SK-N-SH treated with all-trans-retinoic acid at 6 μM for 48 hours (cell line): ENCODE measurements at regions not wholly inside any gene's neighbourhood (a gene's known extent, or its start where the extent isn't known, plus 50 kb on each side); places are given as distances from the start of the nearest gene placed in this dataset.
A peak's percentile ranks its signal among the peaks of the same experiment; 100 is the strongest.

ENCODE experiments used
- ATAC-seq: fragments of 200-7000 bp; cut with Tn5 transposase; 3 replicates; pipeline ENCODE4 v1.9.1; 2020; ENCODE audit warnings: mild to moderate bottlenecking, moderate library complexity
- ARNTL ChIP-seq: fragments of 450-650 bp; formaldehyde crosslinking; IDR thresholded peaks from 2 replicates; pipeline ENCODE4 v1.5.0; 2020; ENCODE audit warnings: low read depth, mild to moderate bottlenecking, moderate library complexity, borderline replicate concordance
- CREB5 ChIP-seq: fragments of 250-450 bp; sonication (Bioruptor Pico); IDR thresholded peaks from 2 replicates; pipeline ENCODE4 v1.5.1; 2020; ENCODE audit warnings: low read depth, mild to moderate bottlenecking, moderate library complexity
- ESRRG ChIP-seq: fragments of 250-450 bp; sonication (Bioruptor Pico); IDR thresholded peaks from 2 replicates; pipeline ENCODE4 v1.6.1; 2021; ENCODE audit warnings: mild to moderate bottlenecking
- GLIS3 ChIP-seq: fragments of 250-450 bp; sonication (Bioruptor Pico); IDR thresholded peaks from 2 replicates; pipeline ENCODE4 v1.5.0; 2020; ENCODE audit warnings: mild to moderate bottlenecking, moderate library complexity
- ISL1 ChIP-seq: fragments of 250-450 bp; sonication (Bioruptor Pico); IDR thresholded peaks from 2 replicates; pipeline ENCODE4 v2.1.2; 2022; ENCODE audit warnings: mild to moderate bottlenecking, moderate library complexity
- POU6F1 ChIP-seq: fragments of 250-450 bp; sonication (Bioruptor Pico); IDR thresholded peaks from 2 replicates; pipeline ENCODE4 v1.8.0; 2021; ENCODE audit warnings: low read depth, mild to moderate bottlenecking, moderate library complexity, borderline replicate concordance
- SNAI2 ChIP-seq: fragments of 250-450 bp; sonication (Bioruptor Pico); IDR thresholded peaks from 2 replicates; pipeline ENCODE4 v1.5.0; 2020; ENCODE audit warnings: mild to moderate bottlenecking, moderate library complexity
- TCF4 ChIP-seq: fragments of 250-450 bp; sonication (Bioruptor Pico); IDR thresholded peaks from 2 replicates; pipeline ENCODE4 v1.8.0; 2021; ENCODE audit warnings: mild to moderate bottlenecking, moderate library complexity, borderline replicate concordance
- ZC3H10 ChIP-seq: fragments of 250-450 bp; sonication (Bioruptor Pico); IDR thresholded peaks from 2 replicates; pipeline ENCODE4 v1.5.1; 2021; ENCODE audit warnings: mild to moderate bottlenecking, moderate library complexity
- ZFP30 ChIP-seq: fragments of 450-650 bp; formaldehyde crosslinking; IDR thresholded peaks from 2 replicates; pipeline ENCODE4 v1.5.0; 2022; ENCODE audit warnings: mild to moderate bottlenecking, moderate library complexity
- ZNF70 ChIP-seq: fragments of 450-650 bp; formaldehyde crosslinking; IDR thresholded peaks from 2 replicates; pipeline ENCODE4 v1.5.0; 2020; ENCODE audit warnings: mild to moderate bottlenecking, moderate library complexity
- ZNF8 ChIP-seq: fragments of 450-650 bp; formaldehyde crosslinking; IDR thresholded peaks from 2 replicates; pipeline ENCODE4 v1.5.0; 2020; ENCODE audit warnings: mild to moderate bottlenecking, moderate library complexity
- TF ChIP-seq, protein P1 (sequence below): fragments of 250-450 bp; sonication (Bioruptor Pico); IDR thresholded peaks from 2 replicates; pipeline ENCODE4 v1.5.1; 2021; ENCODE audit warnings: mild to moderate bottlenecking, moderate library complexity
- TF ChIP-seq, protein P2 (sequence below): fragments of 250-450 bp; sonication (Bioruptor Pico); IDR thresholded peaks from 2 replicates; pipeline ENCODE4 v1.5.0; 2020; ENCODE audit warnings: mild to moderate bottlenecking, moderate library complexity
- TF ChIP-seq, protein P3 (sequence below): fragments of 250-450 bp; sonication (Bioruptor Pico); IDR thresholded peaks from 2 replicates; pipeline ENCODE4 v1.8.0; 2020; ENCODE audit warnings: mild to moderate bottlenecking, moderate library complexity, borderline replicate concordance

- peak; percentile 54; the same call in 2 of the 3 replicates for ATAC-seq
- no peak for TF ChIP-seq POU6F1 (CRISPR knock-in tag)
- TF ChIP-seq ZNF70 (CRISPR knock-in tag): no peak
- no peak for TF ChIP-seq ZC3H10 (CRISPR knock-in tag)
- no peak for TF ChIP-seq ESRRG
- TF ChIP-seq, protein P1, sequence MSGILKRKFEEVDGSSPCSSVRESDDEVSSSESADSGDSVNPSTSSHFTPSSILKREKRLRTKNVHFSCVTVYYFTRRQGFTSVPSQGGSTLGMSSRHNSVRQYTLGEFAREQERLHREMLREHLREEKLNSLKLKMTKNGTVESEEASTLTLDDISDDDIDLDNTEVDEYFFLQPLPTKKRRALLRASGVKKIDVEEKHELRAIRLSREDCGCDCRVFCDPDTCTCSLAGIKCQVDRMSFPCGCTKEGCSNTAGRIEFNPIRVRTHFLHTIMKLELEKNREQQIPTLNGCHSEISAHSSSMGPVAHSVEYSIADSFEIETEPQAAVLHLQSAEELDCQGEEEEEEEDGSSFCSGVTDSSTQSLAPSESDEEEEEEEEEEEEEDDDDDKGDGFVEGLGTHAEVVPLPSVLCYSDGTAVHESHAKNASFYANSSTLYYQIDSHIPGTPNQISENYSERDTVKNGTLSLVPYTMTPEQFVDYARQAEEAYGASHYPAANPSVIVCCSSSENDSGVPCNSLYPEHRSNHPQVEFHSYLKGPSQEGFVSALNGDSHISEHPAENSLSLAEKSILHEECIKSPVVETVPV (CRISPR knock-in tag): no peak
- no peak for TF ChIP-seq GLIS3 (CRISPR knock-in tag)
- TF ChIP-seq TCF4 (CRISPR knock-in tag): no peak
- TF ChIP-seq, protein P2, sequence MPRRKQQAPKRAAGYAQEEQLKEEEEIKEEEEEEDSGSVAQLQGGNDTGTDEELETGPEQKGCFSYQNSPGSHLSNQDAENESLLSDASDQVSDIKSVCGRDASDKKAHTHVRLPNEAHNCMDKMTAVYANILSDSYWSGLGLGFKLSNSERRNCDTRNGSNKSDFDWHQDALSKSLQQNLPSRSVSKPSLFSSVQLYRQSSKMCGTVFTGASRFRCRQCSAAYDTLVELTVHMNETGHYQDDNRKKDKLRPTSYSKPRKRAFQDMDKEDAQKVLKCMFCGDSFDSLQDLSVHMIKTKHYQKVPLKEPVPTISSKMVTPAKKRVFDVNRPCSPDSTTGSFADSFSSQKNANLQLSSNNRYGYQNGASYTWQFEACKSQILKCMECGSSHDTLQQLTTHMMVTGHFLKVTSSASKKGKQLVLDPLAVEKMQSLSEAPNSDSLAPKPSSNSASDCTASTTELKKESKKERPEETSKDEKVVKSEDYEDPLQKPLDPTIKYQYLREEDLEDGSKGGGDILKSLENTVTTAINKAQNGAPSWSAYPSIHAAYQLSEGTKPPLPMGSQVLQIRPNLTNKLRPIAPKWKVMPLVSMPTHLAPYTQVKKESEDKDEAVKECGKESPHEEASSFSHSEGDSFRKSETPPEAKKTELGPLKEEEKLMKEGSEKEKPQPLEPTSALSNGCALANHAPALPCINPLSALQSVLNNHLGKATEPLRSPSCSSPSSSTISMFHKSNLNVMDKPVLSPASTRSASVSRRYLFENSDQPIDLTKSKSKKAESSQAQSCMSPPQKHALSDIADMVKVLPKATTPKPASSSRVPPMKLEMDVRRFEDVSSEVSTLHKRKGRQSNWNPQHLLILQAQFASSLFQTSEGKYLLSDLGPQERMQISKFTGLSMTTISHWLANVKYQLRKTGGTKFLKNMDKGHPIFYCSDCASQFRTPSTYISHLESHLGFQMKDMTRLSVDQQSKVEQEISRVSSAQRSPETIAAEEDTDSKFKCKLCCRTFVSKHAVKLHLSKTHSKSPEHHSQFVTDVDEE (CRISPR knock-in tag): no peak
These were observed 435.5 kb downstream of the KCNJ2 start for GRCh38 chr17:70604854-70605253.

- TF ChIP-seq CREB5 (CRISPR knock-in tag): no peak
- no peak for TF ChIP-seq ZNF70 (CRISPR knock-in tag)
- no peak for TF ChIP-seq SNAI2 (CRISPR knock-in tag)
- no peak for TF ChIP-seq GLIS3 (CRISPR knock-in tag)
- no peak for TF ChIP-seq ESRRG
- TF ChIP-seq ISL1 (CRISPR knock-in tag): no peak
- no peak for TF ChIP-seq TCF4 (CRISPR knock-in tag)
- ATAC-seq: no peak
These were observed 436.8 kb downstream of the KCNJ2 start for GRCh38 chr17:70606086-70606485.

GRCh38 chr17:70608193-70608592, 438.9 kb downstream of the KCNJ2 start:
- peak; percentile 84 for TF ChIP-seq ZFP30 (CRISPR knock-in tag)
- no peak for TF ChIP-seq ARNTL (CRISPR knock-in tag)
- peak; percentile 19; the same call in 1 of the 2 replicates for TF ChIP-seq ISL1 (CRISPR knock-in tag)
- no peak for ATAC-seq

DNA sequence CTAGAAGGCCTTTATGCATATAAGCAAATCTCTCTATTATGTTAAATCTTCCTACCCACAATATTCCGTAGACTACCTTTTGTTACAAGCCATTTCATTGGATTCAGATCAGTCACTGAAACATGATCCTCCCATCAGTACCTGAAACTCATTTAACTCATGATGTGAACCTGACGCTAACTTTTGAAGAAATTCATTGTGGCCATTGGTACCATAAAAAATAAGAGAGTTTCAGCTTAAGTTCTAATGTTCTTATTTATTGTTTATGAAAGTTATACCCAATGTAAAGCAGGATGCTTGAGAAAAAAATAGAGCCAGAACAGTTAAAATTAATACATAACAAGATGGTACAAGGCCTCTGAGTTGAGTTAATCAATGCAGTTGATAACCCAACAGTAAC, 439.6 kb downstream of the KCNJ2 start:
- TF ChIP-seq CREB5 (CRISPR knock-in tag) (no peak), SNAI2 (CRISPR knock-in tag) (no peak), ESRRG (no peak), ZNF8 (CRISPR knock-in tag) (no peak), GLIS3 (CRISPR knock-in tag) (no peak)
- TF ChIP-seq, protein P3, sequence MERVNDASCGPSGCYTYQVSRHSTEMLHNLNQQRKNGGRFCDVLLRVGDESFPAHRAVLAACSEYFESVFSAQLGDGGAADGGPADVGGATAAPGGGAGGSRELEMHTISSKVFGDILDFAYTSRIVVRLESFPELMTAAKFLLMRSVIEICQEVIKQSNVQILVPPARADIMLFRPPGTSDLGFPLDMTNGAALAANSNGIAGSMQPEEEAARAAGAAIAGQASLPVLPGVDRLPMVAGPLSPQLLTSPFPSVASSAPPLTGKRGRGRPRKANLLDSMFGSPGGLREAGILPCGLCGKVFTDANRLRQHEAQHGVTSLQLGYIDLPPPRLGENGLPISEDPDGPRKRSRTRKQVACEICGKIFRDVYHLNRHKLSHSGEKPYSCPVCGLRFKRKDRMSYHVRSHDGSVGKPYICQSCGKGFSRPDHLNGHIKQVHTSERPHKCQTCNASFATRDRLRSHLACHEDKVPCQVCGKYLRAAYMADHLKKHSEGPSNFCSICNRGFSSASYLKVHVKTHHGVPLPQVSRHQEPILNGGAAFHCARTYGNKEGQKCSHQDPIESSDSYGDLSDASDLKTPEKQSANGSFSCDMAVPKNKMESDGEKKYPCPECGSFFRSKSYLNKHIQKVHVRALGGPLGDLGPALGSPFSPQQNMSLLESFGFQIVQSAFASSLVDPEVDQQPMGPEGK (CRISPR knock-in tag): no peak
- TF ChIP-seq, protein P1 (CRISPR knock-in tag): no peak
- no peak for ATAC-seq
